Occipital lobe (tissue), 1 donor: ENCODE measurements at regions not wholly inside any gene's neighbourhood (a gene's known extent, or its start where the extent isn't known, plus 50 kb on each side); places are given as distances from the start of the nearest gene placed in this dataset.

Experiments used
- DNase-seq: peaks from one replicate; lab custom pipeline; 2025; lab: John Stamatoyannopoulos, UW

DNA sequence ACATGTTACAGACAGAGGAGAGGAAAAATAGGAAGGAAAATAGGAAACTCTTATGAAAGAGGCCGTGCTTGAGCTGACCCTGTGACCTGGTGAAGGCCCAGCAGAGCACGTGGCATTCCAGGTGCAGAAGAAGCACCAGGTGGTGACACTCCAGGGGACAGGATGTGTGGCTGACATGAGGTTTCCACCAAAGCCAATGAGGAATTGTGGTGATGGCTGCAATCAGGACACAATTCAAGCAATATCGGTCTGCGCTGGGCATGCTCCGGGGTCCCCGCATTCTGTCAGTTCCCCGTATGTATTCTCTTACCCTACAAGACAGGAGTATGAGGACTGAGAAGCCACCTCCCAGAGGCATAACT is 504.2 kb downstream of the EIPR1 start:
- DNase-seq, result no peak

DNA sequence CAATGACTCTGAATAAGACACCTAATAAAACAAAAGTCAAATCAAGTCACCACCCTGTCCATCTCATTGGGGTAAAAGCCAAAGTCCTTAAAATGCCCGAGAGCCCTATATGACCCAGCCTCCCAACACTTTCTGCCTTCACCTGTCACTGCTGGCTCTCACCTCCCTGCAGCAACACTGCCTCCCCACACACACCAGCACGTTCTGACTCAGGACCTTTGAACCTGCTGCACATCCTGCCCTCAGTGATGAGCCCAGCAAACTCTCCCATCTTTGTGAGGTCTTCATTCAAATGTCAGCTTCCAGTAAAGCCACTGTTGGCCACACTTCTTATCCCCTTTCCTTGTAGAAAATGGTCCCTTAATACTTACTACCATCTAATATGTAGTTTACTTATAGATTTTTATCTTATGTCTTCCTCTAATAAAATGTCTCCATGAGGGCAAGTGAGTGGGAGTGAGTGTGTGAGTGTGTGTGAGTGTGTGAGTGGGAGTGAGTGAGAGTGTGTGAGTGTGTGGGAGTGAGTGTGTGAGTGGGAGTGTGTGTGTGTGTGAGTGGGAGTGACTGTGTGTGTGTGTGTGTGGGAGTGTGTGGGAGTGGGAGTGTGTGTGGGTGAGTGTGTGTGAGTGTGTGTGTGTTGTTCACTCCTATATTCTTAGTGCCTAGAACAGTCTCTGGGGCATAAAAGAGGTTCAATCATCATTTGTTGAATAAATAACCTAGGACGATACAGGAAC is 504.7 kb downstream of the EIPR1 start:
- no peak for DNase-seq

GRCh38 chr2:2872309-2872617 is 505.4 kb downstream of the EIPR1 start:
- DNase-seq, result no peak

- no peak for DNase-seq
These were observed 505.9 kb downstream of the EIPR1 start for GRCh38 chr2:2871480-2872308.

DNA sequence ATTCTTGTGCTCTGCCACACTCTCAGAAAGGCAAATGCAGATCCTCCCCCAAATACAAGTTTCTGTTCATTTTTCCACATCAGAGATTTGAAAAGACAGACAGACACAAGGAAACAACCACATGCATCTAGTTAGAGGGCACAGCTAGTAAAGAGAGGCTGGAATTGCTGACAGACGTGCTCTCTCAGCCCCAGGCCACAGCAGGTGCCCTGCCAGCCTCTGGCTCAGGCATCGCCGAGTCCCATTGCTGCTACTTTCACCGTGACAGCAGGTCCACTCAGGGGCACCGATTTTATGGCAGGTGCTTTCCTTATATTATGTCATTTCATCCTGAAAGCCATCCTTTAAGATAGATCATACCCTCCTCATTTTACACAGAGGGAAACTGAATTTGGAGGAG is 507.5 kb downstream of the EIPR1 start:
- DNase-seq, result no peak

- no peak for DNase-seq
These were observed 508.1 kb downstream of the EIPR1 start for GRCh38 chr2:2869553-2869952.

- DNase-seq, result no peak
These were observed 509.5 kb downstream of the EIPR1 start for GRCh38 chr2:2868085-2868484.

DNA sequence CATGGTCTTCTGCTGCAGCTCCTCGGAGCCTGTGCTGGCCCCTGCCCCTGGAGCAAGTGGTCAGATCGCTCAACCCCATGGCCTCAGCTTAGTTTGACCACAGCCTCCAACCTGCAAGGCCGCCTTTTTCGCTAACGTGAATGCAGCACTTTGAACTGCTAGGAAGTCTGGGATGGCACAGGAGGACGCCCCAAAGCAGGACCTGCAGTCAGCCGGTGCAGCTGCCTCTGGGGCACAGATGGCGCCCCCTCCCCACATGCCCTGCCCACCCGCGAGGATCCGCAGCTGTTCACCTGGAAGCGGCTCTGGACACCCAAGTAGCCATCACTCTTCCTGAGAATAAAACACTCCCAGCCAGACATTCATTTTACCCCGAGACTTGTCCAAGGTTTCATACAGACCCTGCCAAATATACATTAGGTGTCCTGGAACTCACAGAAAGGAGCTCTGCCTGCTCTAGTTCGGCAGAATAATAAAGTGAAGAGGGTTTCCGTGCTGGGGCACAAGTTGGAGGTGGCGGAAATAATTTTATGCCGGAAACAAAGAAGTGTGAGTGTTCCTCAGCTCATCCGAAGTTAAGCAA is 510.1 kb downstream of the EIPR1 start:
- DNase-seq, result no peak

DNA sequence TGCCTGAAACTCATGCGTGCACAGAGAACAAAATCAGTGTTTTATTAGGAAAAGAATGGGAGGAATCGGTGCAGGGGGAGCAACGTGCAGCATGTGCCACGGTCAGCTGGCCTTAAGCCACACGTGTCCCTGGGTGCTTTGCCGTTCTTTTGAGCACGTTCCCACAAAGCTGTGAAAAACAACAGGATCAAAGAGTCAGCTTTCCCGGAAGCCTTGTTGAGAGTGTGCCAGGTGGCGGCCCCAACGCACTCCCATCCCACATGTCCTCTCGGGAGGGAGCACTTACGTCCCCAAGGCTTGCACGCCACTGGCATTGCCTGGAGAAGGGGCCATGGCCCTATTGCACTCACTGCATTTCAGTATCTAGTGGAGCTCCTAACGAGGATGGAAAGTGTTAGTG is 511.2 kb downstream of the EIPR1 start:
- no peak for DNase-seq

DNA sequence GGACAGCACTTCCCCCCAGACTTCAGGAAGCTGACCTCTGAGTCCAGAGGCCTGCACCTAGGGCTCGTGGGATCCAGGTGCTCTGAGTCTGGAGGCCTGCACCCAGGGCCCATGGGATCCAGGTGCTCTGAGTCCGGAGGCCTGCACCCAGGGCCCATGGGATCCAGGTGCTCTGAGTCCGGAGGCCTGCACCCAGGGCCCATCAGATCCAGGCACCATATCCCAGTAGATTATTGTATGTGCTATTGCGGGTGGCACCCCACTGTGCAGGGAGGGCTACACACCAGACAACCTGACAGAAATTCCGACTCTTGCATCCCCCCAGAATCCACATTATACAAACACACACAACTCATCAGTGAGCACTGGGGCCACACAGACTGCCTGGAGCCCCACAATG is 515.2 kb downstream of the EIPR1 start:
- DNase-seq, result no peak

- no peak for DNase-seq
These were observed 515.9 kb downstream of the EIPR1 start for GRCh38 chr2:2861666-2862240.

- DNase-seq, result no peak
These were observed 516.9 kb downstream of the EIPR1 start for GRCh38 chr2:2860589-2861300.

DNA sequence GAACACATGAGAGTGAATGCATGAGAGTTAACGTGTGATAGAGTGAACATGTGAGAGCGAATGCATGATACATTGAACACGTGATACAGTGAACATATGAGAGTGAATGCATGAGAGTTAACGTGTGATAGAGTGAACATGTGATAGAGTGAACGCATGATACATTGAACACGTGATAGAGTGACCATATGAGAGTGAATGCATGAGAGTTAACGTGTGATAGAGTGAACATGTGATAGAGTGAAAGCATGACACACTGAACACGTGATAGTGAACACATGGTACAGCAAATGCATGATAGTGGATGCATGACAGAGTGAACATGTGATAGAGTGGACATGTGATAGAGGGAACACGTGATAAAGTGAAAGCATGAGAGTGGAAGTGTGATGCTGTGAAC is 517.9 kb downstream of the EIPR1 start:
- DNase-seq, result no peak

DNA sequence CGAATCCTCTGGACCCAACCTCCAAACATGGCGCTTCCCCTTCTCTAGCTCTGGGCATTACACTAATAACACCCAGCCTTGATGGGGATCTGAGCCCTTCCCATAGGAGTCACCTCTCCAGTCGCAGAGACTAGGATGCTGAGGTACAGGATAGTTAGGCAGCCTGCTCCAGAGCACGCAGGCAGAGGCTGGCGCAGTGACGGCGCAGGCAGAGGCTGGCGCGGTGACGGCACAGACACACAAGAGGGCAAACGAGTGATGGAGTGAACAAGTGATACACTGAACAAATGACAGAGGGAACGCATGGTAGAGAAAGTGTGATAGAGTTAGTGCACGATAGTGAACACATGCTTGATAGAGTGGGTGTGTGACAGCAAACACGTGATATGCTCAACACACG is 518.5 kb downstream of the EIPR1 start:
- DNase-seq, result no peak

DNA sequence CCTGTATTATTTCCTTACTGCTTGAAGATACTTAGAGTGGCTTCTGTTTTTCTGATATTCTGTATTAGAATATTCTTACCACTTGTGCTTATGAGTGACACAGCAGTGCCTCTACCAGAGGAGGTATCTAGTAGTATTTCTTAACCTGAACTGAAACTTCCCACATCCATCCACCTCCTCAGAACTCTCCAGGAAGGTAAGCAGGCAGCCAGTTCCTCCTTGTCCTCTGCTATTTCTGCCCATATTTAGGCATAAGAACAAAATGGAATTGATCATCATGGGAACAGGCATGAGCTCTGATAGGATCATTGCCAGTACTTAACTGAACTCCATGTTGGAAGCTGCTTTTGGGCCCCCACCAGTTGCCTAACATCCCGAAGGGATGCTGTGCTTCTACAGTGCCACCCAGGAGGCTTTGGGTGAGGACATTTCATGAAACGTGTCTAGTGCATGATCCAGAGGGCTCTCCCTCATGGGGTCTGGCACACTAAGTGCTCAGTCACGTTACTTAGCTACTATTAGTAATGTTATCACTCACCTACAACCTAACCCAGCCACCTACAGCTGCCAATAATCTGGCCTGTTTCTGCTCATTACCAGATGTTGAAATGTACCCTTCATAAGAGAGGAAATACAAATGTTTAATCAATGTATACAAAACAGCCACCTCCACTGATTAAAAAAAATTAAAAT is 520.7 kb downstream of the EIPR1 start:
- no peak for DNase-seq

DNA sequence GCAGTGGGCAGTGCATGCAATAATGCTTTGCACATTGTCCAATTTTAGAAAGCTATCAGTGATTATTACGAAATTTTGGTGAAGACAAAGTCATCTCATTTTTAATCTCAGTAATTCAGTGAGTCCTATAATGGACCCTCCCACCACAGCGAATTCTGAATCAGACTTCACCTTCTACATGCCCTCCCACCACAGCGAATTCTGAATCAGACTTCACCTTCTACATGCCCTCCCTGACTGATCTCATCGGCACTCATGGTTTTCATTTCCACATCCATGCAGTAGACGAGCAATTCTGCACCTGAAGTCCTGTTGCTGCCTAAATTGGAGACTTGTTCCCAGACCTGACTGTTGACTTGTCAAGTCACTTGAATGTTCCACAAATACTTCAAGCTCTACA is 522.3 kb downstream of the EIPR1 start:
- no peak for DNase-seq

- no peak for DNase-seq
These were observed 522.3 kb upstream of the MYT1L start for GRCh38 chr2:2853346-2853745.

GRCh38 chr2:2851806-2852777 is 521.0 kb upstream of the MYT1L start:
- no peak for DNase-seq

DNA sequence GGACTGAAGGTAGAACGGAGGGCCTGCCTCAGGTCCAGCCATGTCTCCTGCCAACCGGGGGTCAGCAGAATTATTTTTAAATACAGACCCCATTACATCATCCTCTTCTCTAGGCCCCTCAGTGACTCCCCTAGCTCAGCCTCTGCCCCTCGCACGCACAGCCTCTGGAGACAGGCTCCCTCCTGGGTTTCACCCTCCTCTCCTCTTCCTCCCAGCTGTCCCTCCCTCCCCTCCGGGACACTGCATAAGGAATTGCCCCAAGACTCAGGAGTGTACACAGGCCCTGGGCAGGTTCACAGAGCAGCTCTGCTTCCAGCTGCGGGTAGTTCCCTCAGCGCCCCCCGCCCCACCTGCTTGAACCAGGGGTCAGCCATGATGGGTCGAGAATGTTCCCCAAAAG is 520.2 kb upstream of the MYT1L start:
- no peak for DNase-seq

- no peak for DNase-seq
These were observed 519.8 kb upstream of the MYT1L start for GRCh38 chr2:2850859-2851258.
